Stimulated activated CD4-positive, alpha-beta T cell treated with anti-CD3 and anti-CD28 coated beads, Interleukin-4, amount 100 ng/mL, for 48 hours (primary cell): ENCODE measurements at regions not wholly inside any gene's neighbourhood (a gene's known extent, or its start where the extent isn't known, plus 50 kb on each side); places are given as distances from the start of the nearest gene placed in this dataset.

Source experiments
- DNase-seq, 2 donors: peaks; one replicate each; pipeline ENCODE4 v3.0.0-alpha.2; 2020; ENCODE audit warnings: low read depth in 2 of 2

DNA sequence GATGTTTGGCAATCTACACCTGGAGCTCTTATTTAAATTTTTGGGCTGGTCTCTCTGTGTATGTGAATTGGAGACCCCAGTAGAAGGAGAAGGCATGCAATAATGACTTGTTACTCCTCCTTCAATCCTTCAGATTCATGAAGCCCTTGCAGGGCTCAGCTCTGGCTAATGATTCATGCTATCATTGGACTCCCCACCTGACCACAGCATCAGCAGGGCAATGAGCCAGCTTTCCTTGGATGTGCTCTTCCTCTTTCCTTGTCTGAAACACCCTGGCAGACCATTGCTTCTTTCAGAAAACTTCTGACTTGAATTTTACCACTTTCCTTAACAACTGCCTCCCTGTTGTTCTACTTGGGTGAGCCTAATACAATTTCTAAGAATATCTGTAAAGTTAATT, 1019.2 kb downstream of the AACS start:
- DNase-seq: no peak

DNA sequence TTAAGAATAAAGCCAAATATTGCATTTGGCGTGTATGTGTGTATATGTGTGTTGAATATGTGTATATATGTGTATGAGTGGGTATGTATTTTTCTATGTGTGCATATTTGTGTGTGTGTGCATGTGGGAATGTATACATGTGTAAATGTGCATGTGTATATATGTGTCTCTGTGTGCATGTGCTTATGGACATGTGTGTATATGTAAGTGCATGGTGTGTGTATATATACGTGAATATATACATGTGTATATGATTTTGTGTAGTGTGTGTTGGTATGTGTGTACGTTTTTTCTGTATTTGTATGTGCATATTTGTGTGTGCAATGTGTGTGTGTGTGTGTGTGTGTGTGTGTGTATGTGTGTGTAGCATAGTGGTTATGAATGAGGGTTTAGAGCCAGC, 1021.0 kb downstream of the AACS start:
- no peak for DNase-seq

DNA sequence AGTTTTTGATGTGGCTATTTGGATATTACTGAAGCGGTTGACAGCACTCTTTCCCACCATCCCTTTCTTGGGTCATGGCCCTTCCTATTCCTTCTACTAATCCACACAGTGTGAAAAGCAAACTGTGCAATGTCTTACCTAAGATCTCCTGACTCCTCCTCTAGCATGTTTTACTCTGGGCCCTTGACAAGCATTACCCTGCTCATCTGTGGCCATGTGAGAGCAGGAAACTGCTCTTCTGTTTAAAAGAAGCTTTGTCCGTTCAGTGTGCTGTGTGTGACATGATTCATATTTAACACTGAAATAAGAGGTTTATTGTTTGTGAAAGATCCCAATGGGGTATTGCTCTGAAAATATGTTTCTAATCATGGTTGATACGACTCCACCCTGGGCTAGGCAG, 1022.5 kb downstream of the AACS start:
- DNase-seq: no peak

DNA sequence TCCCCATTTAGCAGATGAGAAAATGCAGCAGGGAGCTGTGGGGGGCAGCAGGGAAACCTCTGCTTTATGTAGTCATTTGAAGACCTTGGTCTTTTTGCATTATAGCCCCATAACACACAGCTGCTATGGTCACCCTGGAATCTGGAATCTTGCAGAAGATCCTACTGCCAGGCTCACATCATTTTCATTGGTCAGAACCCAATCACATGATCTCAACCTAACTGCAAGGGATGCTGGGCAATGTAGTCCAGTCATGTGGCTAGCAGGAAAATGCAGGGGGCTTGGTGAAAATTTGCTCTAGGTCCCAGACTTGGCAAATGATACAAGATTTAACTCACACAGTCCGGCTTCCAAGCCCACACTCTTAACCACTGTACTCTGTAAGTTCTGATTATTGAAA, 1028.7 kb downstream of the AACS start:
- DNase-seq: no peak

DNA sequence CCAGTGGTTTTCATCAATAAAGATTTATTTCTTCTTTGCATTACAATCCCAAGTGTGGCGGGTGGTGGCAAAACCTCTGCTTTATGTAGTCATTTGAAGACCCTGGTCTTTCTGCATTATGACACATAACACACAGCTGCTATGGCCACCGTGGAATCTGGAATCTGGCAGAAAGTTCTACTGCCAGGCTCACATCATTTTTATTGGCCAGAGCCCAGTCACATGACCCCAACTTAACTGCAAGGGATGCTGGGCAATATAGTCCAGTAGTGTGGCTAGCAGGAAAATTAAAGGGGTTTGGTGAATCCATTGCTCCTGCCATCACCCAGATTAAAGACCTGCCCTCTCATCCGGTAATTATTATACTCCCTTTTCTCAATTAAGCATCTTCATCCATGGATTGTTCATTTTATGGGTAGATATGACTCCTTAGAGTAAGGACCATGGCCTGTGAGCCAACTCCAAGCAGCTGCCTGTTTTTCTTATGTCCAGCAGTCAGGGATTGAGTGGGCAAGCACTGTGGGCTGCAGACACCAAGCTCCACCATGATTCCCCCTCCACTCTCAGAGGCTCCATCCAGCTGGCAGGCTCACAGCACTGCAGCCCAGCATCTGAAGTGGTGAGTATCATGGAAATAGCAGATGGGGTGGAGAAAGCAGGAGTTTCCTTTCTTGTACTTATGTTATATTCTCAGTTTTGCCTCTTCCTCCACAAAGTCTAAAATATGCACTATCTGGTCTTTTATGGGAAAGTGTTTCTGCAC, 1030.7 kb downstream of the AACS start:
- DNase-seq: no peak

DNA sequence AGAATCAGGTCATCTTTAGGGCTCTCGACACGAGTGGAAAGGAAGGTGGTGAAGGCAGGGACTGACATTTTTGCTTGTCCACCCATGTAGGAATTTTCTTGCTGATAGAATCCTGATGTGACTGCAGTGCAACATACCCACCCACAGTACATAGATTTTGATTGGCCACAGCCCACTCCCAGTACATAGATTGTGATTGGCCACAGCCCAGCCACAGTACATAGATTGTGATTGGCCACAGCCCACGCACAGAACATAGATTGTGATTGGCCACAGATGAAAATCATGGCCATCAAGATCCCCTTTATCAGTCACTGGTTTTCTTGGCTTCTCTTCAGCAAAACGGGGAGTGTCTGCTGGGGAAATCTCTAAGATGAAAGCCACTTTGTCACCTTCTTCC, 1041.5 kb downstream of the AACS start:
- DNase-seq: no peak

DNA sequence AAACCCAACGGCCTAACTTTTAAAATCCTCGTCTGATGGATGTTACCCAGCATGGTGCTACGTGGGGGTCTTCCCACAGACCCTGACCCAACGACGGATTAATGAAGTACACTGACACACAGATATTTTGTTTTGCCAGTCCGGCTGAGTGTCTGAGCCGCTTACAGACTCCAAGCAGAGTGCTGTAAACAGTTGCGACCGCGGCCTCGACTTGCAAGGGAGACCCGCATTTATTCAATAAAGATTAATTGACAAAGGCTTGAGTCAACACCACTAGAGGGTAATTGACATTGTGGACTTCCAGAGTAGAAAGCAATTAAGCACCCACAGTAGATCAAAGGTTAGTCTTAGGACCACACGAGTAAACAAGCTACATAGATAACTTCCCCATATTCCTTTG, 1042.4 kb downstream of the AACS start:
- no peak for DNase-seq

DNA sequence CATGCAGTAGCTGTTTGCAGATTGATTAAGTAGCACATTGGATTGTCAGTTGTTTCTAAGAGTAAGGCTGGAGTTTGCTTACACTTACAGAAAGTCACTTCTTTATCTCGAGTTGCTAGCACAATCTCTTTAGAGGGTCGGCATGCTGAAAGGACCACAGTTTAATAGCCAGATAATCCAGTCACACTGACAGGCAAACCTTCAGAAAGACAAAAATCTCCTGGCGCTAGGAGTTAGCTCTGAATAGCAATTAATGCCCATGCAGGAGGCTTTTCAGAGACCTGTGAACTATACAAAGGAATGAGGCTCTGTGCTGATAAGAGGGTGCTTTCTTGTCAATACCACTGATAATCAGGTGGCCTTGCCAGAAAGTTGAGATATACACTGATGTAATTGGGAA, 1043.0 kb downstream of the AACS start:
- DNase-seq: no peak

DNA sequence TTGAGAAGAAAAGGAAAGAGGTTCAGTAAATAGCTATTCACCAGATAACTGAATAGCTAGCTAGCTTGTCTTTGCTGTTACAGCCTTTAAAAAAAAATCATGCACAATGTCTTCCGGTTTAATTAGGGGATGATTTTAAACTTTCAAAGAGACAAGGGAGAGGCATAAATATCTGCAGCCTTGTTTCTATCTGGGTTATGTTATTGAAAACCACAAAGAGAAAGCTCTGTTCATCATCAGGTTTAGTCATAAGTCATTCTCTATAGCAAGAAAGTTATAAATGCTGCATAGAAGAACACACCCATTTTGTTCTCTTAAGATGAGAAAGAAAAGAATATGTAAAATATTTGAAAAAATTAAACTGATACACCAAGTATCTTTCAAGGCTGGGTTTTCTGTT, 1046.9 kb downstream of the AACS start:
- DNase-seq: no peak

DNA sequence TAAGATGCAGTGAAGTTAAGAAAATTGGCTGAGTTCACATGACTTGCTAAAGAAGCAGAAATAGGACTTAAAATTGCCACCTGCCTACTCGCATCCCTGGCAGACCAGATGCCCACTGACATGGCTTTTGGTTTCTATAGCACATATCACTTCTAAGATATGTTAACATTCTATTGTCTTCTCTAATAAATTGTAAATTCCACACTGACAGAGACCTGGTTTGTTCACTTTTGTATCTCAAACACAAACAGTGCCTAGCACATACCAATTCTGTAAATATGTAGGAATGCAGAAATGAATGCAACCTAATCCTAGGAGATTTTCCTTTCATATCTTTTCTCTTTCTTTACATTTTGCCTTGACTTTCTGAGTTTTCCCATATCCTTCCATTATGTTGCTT, 1047.6 kb downstream of the AACS start:
- no peak for DNase-seq

DNA sequence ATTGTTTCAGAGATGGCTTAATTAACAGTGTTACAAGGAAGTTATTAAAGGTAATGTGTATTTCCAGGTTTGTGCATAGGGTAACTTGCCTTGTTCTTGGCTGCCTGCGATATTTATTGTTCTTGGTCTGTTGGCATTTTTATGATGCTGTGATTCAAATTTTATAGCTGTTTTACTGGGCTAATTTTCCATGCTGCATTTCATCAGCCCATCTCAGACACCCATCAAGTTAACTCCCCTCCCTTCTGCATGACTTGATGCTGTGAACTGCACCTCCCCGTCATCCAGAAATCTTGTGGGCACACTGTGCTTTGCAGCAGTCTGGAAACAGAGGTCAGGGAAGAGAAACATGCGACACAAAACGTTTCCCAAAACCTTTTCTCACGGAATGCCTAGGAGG, 1049.2 kb downstream of the AACS start:
- DNase-seq: no peak

DNA sequence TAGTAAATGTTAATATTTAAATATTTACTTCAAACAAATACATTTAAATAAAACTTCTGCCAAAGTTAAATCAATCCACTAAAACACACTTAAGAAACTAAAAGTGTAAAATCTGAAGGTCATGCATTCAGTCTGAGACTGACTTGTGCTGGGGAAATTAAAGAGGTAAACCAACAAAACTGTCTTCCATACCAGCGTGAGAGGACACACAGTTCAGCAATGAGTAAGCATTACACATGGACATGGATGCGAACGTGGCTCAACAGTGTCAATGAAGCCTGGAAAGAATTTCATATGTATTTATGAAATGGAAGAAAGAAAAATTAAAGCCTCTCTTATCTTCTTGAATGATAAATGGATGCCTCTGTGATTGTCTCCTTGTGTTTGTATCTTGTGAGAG, 1052.3 kb downstream of the AACS start:
- DNase-seq: no peak

DNA sequence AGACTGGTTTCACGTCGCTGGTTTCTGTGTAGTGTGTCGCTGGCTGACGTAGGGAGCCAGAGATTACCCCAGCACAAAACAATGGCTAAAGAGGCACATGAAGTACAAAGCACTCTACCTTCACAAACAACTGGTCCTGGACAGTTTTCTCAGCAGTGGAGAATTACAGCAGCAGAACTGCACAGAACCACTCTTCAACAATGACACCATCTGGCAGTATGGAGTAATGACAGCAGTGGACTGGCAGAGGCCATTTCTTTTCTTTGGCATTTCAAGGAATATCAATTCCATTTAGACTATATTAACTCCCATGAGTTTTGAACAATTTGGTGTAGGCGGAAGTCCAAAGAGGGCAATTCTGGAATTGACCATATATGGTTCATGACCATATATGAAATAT, 1074.1 kb downstream of the AACS start:
- DNase-seq: no peak

DNA sequence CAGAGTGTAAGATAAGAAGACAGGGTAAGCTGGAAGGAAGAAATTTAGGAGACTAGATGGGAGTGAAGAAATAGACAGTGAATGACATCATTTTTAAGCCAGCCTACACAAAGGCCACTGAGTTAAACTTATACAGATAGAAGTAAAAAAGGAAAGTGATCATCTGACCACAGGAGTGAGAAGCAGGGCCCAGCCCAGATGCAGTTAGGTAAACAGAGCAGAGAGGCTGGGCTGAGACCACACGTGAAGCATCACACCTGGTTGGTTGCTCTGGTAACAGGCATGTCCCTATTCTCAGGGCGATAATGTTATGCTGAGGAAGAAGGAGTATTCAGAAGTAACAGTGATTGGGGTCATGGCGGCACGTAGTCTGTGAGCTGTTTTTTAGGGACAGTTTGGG, 1079.4 kb downstream of the AACS start:
- DNase-seq: no peak

DNA sequence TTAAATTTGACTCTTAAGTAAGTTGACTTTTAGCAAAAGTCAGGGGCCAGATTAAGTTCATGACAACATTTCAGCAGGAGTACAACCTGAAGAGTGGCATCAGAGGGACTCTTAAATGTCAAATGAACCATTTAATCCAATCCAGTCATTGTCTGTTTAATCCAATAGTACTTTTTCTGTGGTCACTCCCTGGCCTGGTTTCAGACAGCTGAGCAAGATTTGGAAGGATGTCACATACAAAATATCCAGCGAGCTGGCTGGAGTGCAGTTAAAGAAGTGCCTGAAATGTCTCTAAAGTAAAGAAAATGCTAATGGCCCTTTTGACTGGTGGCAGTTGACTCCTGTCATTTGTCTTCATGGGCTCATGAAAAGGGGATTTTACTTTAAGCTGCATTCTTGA, 1082.1 kb downstream of the AACS start:
- no peak for DNase-seq

DNA sequence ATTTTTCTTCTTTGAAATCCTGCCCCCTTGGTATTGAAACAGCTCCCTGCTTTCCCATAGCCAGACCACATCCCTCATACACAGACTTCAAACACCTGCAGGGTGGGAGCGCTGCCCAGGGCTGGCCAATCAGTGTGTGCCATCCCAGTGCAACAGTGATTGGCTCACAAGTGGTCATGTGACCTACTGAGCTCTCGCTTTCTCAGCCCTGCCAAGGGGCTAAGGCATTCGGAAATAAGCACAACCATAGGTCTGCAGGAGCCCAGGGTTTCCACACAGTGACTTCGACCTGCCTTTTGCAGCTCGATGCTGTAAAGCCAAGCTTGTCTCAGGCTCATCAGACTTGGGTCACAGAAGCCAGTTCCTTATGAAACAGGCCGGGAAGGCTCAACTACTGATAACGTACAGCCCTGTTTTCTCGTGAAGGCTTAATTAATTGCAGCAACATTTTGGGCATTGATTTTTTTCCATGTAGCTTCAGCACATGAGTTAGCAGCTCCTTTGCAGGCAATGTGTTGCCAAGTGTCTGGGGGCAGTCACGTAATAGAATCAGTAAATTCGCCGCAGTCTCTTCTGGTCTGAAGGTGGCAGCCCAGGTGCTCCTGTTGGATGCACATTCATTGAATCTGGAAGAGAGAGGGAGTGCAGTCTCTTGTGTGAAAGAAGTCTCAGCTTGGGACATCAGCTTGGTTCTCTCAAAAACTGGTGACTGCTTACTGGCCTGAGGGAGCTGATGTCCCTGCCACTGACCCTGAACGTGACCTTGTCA, 1091.8 kb downstream of the AACS start:
- DNase-seq: no peak

DNA sequence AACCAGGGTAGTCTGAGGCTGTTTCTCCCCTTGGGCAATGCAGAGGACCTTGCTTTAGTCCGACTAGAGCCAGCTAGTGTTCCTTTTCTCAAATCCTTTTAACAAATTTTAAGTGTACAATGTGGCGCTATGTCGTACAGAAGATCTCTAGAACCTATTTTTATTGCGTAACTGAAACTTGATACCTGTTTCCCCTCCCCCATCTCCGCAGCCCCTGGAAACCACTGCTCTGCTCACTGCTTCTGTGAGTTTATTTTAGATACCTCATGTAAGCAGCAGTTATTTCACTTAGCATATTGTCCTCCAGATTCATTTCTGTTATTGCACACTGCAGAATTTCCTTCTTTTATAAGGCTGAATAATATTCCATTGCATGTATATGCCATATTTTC, 1092.3 kb downstream of the AACS start:
- no peak for DNase-seq

DNA sequence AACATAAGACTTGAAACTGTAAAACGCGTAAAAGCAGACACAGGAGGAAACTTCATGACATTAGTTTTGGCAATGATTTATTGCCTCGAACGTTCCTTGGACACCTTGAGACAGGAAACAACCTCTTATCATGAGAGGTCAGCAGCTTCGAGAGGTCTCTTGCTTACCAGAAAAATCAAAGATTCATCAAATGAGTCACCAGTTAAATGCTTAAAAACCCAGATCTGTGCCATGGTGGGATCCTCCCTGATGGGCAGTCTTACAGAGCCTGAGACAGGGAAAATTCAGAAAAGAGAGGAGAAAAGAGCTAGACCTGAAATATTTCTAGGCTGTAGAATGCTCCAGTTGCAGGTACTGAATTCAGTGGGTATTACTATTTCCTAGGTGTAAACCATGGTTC, 1093.9 kb downstream of the AACS start:
- DNase-seq: no peak

DNA sequence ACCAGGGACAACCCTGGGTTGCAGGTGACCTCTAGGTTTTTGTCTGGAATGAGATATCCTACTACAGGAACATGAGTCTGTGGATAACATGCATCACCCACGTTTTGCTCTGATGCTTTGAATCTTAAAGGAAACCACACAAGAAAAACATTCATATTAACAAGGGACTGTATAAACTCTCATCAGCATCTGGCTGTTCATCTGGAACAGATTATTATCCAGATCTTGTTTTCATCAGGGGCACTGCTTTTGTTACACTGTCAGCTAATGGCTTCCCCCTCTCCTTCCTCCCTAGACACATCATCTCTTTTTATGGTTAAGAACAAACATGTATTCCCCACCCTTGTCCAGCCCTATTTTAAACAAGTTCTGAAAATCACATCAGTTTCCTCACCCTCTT, 1095.7 kb downstream of the AACS start:
- DNase-seq: no peak

DNA sequence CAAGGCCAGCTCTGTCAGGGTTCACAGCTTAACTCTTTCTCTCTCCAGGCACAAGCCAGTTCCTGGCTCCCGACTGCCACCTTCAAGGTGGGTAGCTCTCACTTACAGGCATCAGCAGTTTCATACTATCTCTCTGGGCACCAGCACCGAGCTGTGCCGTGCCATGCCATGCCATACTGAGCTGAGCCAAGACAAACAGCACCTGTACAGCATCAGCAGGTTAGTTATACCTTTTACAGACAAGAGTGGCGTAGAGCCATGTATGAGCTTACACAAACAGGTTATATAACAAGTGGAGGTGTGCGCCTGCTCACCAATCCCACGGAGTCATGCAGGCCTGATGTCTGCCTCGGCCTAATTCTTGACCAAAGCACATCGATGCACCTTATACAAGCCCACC, 1098.7 kb downstream of the AACS start:
- DNase-seq: no peak

DNA sequence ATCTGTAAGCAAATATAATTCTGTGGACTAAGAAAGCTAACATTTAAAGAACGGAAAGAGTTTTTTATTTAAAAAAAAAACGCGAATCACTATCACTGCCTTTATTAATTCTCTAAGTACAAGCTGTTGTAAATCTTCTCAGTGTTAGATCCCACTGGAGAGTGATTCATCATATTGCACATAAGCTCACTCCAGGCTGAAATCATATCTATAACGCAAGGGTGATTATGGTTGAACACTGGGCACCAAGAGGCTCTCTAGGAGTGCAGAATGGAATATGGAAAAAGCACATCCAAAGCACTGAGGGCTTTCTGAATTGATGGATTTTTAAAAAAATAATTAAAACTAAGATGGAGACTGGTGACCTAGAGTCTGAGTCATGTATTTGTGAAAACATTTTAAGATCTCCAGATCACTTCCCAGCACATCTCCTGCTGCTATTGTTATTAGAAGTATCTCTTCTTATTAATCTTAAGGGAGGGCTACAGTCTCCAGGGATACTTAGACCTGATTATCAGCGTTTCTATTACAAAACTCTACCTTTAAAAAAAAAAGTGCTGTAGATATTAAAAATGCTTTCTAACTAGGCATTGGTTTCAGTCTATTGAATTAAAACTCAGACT, 1106.8 kb downstream of the AACS start:
- DNase-seq: no peak

DNA sequence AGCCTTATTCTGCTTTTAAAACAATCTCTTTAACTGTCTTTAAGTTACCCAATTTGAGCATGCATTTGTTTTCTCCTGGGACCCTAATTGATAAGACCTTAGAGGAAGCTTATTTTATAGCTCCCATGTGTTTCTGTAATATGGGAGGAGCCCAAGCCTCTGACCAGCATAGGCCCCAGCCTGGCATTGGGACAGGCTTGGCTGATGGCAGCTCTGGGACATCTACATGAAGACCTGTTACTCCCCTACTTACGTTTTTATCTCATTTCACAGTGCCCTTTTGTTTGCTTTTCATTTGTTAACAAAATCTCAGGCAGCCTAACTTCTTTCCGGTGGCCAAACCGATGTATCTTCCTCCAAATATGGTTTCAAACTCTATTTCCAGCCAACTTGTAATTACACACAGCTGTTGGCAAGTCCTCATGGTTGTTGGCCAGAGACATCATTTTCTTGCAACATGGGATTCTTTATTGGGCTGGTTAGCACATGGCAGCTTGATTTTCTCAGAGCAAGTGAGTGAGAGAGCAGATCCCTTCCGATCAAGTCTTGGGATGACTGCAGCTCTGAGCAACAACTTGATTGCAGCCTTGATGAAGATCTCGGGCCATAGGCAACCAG, 1117.5 kb downstream of the AACS start:
- DNase-seq: no peak

DNA sequence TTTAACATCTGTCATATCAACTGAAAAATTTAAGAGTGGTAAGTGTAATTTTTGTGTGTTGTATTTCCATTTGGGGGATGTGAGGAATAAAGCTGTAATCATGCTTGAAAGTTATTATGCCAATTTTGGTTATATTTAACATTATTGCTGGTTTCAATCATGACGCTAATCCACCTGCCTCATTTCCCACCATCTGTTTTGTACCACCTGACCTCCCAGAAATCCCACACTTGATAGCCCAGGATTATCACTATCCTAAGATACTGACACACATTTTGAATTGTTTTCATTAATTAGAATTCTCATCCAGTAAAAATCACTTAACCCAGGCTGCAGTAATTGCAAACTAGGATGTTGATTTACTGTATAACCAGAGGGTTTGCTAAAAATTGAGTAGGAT, 1119.8 kb downstream of the AACS start:
- DNase-seq: no peak
